Activated CD8-positive, alpha-beta memory T cell treated with anti-CD3 and anti-CD28 coated beads, Interleukin-2, amount 10 ng/mL, durations not matched to agents 7 days and 5 days (primary cell): ENCODE measurements at regions not wholly inside any gene's neighbourhood (a gene's known extent, or its start where the extent isn't known, plus 50 kb on each side); places are given as distances from the start of the nearest gene placed in this dataset.

ENCODE experiments used
- ATAC-seq: fragments of 150-1000 bp; cut with Tn5 transposase; one replicate; pipeline ENCODE4 v1.10.0; 2021; ENCODE audit warnings: moderate library complexity
- CTCF ChIA-PET: fragments of 350-600 bp; sonication (Branson Sonifier 250); formaldehyde crosslinking; loops from one replicate; lab custom pipeline; 2021; ENCODE audit warnings: antibody characterized with exemption; lab: Charles Lee
- DNase-seq: peaks from one replicate; pipeline ENCODE4 v3.0.0-alpha.2; 2020
- H3K27ac Mint-ChIP-seq: one replicate; pipeline ENCODE4 v1.8.0; 2021; ENCODE audit warnings: mild to moderate bottlenecking, mixed read lengths
- H3K27me3 Mint-ChIP-seq: one replicate; pipeline ENCODE4 v1.8.0; 2021; ENCODE audit warnings: mixed read lengths
- H3K36me3 Mint-ChIP-seq: one replicate; pipeline ENCODE4 v1.8.0; 2021; ENCODE audit warnings: mild to moderate bottlenecking, mixed read lengths
- H3K4me1 Mint-ChIP-seq: one replicate; pipeline ENCODE4 v1.8.0; 2021; ENCODE audit warnings: mixed read lengths
- H3K4me3 Mint-ChIP-seq: one replicate; pipeline ENCODE4 v1.8.0; 2021; ENCODE audit warnings: mild to moderate bottlenecking, moderate library complexity, mixed read lengths
- H3K9me3 Mint-ChIP-seq: one replicate; pipeline ENCODE4 v1.8.0; 2022; ENCODE audit warnings: low read depth, mixed read lengths

- ATAC-seq (no peak), DNase-seq (no peak)
- H3K4me3 Mint-ChIP-seq: no peak overlapping the region
- peaks cover 7% of the 10 kb centered on the region for H3K36me3 Mint-ChIP-seq
- CTCF ChIA-PET: interaction anchor here (0.9 to 3.0 kb wide), 7 partner anchors 9 to 1190 kb away, joined by 3 to 13 read pairs (median 6); no protein-coding TSS in a partner anchor
- no peak overlapping the region for H3K27ac Mint-ChIP-seq
- H3K9me3 Mint-ChIP-seq: peaks cover 12% of the 10 kb centered on the region
- no peaks in the 10 kb centered on the region for H3K27me3 Mint-ChIP-seq
- H3K4me1 Mint-ChIP-seq: peaks cover 2% of the 10 kb centered on the region
Observed at GRCh38 chr1:222454186-222454585, 93.7 kb downstream of the HHIPL2 start.

GRCh38 chr1:222452031-222452430, 95.9 kb downstream of the HHIPL2 start:
- CTCF ChIA-PET: interaction anchor here (1.1 to 1.5 kb wide), 2 partner anchors 9 to 14 kb away, joined by 3 read pairs; no protein-coding TSS in a partner anchor
- peaks cover 2% of the 10 kb centered on the region for H3K9me3 Mint-ChIP-seq

DNA sequence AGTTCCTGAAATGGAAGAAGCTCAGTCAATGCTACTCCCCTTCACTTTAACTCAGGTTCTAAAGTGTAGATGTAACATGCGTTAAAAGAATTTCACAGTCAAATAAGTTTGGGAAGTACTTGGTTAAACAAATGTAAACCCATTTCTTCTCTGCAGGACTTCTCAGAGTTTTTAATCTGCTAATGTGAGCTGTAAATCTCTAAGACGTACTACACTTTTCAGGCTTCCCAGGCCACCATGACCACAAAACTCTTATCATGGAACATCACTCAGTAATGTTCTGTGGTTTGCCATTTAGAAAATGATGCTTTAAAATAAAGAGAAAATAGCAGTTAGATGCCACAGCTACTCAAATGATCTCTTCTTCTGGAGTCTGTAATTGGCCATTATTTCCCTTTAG, 104.3 kb downstream of the HHIPL2 start:
- ATAC-seq: no peak

More at GRCh38 chr1:222452031-222452430, 95.9 kb downstream of the HHIPL2 start:
- Mint-ChIP-seq H3K4me1 (peaks cover 2% of the 10 kb centered on the region), H3K27ac (no peak overlapping the region), H3K36me3 (no peaks in the 10 kb centered on the region), H3K27me3 (no peaks in the 10 kb centered on the region), H3K4me3 (no peak overlapping the region)
- ATAC-seq: no peak
- DNase-seq: no peak

DNA sequence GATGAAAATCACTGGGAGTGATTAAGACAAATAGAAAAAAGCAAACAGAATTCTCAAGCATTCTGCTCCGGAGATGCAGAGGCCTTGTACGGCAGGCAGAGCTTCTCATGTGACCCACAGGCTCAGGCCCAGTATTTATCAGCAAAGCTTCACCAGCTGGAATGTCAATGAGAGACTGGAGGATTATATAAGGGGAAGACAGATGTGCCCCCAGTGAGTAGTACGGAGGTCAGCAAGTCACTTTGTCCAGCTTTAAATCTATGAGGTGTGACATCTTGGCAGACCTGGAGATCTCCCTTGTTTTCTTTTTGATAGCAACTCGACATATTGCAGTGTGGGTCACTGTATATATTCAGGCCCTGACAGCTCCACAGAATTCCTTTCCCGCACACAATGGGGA, 106.8 kb downstream of the HHIPL2 start:
- H3K4me1 Mint-ChIP-seq: no peaks in the 10 kb centered on the region
- no peak for ATAC-seq
- no peak for DNase-seq
- H3K4me3 Mint-ChIP-seq: no peak overlapping the region
- CTCF ChIA-PET: interaction anchor here (1.2 kb wide), 1 partner anchor 14 kb away, joined by 3 read pairs; no protein-coding TSS in a partner anchor
- no peaks in the 10 kb centered on the region for H3K9me3 Mint-ChIP-seq
- H3K27ac Mint-ChIP-seq: no peak overlapping the region
- H3K36me3 Mint-ChIP-seq: no peaks in the 10 kb centered on the region
- H3K27me3 Mint-ChIP-seq: no peaks in the 10 kb centered on the region

More for the DNA sequence above, 104.3 kb downstream of the HHIPL2 start:
- Mint-ChIP-seq H3K36me3 (no peaks in the 10 kb centered on the region), H3K27ac (no peak overlapping the region), H3K4me3 (no peak overlapping the region), H3K4me1 (no peaks in the 10 kb centered on the region), H3K27me3 (no peaks in the 10 kb centered on the region), H3K9me3 (no peaks in the 10 kb centered on the region)
- no peak for DNase-seq
- CTCF ChIA-PET: interaction anchor here (0.8 kb wide), 1 partner anchor 9 kb away, joined by 3 read pairs; no protein-coding TSS in a partner anchor

- no peak for ATAC-seq
- Mint-ChIP-seq H3K4me3 (no peak overlapping the region), H3K4me1 (peaks cover 17% of the 10 kb centered on the region), H3K36me3 (peaks cover 4% of the 10 kb centered on the region), H3K27ac (no peak overlapping the region), H3K9me3 (peaks cover 2% of the 10 kb centered on the region), H3K27me3 (no peaks in the 10 kb centered on the region)
- CTCF ChIA-PET: no interaction called here
- DNase-seq: no peak
Observed at GRCh38 chr1:222424826-222425225, 123.1 kb downstream of the HHIPL2 start.

DNA sequence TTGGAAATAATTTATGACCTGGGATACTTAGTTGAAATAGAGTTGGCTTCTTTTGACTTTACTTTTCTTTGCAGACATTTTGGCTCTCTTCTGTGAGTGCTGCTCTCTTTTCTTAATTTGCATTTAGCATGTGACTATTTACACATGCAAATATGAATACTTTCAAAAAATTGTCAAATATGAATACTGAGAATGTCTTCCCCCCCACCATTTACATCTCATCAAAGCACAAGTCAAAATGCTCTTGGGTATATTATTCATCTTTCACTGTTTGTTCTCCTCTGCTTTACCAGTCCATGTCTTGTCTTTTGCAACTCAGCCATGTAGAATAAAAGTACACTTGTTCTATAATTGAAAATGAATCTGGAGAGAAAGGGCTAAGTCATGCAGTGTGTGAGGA, 126.5 kb downstream of the HHIPL2 start:
- Mint-ChIP-seq H3K4me3 (no peak overlapping the region), H3K4me1 (peaks cover 24% of the 10 kb centered on the region), H3K9me3 (no peaks in the 10 kb centered on the region), H3K36me3 (peaks cover 7% of the 10 kb centered on the region), H3K27ac (no peak overlapping the region), H3K27me3 (no peaks in the 10 kb centered on the region)
- ATAC-seq: no peak
- no peak for DNase-seq
- CTCF ChIA-PET: no interaction called here

DNA sequence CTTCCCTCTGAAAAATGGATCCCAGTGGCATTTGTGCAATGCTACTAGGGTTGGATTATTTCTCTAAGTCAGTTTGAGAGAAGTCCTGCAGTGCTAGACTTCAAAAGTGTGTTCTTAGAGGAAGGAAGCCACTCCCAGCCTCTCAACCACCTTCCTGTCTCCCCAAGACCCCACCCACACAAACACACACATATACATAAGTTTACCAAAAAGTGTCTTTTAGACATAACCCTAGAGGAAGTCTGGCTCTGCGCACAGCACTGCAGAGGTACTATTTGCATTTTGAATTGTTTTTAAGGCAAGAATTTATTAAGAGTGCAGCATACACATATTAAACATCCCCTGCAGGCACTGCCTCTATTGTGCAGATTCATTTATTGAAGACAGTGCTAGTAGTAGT, 127.3 kb downstream of the HHIPL2 start:
- Mint-ChIP-seq H3K36me3 (peaks cover 7% of the 10 kb centered on the region), H3K9me3 (no peaks in the 10 kb centered on the region), H3K27ac (peak overlapping the region; percentile 53), H3K27me3 (no peaks in the 10 kb centered on the region), H3K4me1 (peaks cover 24% of the 10 kb centered on the region), H3K4me3 (no peak overlapping the region)
- ATAC-seq (peak; percentile 70), DNase-seq (peak; percentile 45)
- CTCF ChIA-PET: no interaction called here

- DNase-seq: no peak
- H3K4me1 Mint-ChIP-seq: peaks cover 24% of the 10 kb centered on the region
- H3K27ac Mint-ChIP-seq: no peak overlapping the region
- no peaks in the 10 kb centered on the region for H3K27me3 Mint-ChIP-seq
- no peak for ATAC-seq
- CTCF ChIA-PET: no interaction called here
- H3K36me3 Mint-ChIP-seq: peaks cover 7% of the 10 kb centered on the region
- H3K9me3 Mint-ChIP-seq: no peaks in the 10 kb centered on the region
- H3K4me3 Mint-ChIP-seq: no peak overlapping the region
Observed at GRCh38 chr1:222418654-222419053, 129.2 kb downstream of the HHIPL2 start.

- CTCF ChIA-PET: interaction anchor here (1.3 kb wide), 1 partner anchor 39 kb away, joined by 5 read pairs; no protein-coding TSS in a partner anchor
- Mint-ChIP-seq H3K4me1 (peaks cover 24% of the 10 kb centered on the region), H3K4me3 (peak overlapping the region; percentile 42), H3K36me3 (peaks cover 5% of the 10 kb centered on the region), H3K9me3 (no peaks in the 10 kb centered on the region), H3K27me3 (no peaks in the 10 kb centered on the region), H3K27ac (peak overlapping the region; percentile 47)
- ATAC-seq: no peak
- DNase-seq: no peak
Observed at GRCh38 chr1:222417264-222417663, 130.6 kb downstream of the HHIPL2 start.

DNA sequence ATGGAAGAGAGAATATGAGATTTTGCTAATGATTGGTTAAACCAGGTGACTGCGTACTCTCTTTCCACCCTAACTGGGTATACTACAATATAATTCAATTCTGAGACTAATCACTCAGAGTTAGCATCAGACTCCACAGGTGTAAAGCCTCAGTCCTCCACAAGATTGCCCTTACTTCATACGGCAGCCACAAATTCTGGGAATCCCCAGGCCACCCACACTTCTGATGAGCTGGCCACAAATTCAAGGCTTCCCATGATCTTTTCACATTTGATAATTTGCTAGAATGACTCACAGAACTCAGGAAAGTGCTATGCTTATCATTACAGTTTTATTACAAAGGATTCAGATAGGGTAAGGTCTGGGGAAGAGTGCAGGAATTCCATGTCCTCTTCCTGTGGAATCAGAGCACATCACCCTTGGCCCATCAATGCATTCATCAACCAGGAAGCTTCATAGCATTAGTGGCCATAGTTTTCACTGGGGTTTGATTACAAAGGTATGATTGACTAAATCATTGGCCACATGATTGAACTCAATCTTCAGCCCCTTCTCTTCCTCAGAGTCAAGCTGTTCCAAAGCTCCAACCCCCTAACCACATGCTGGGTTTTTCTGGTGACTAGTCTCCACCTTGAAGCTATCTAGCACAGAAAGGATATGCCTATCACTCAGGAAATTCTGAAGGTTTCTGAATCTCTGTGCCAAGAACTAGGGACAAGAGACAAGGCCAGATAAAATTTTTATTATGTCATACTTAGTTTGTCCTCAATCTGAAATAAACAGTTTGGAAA, 131.7 kb downstream of the HHIPL2 start:
- Mint-ChIP-seq H3K4me1 (peaks cover 20% of the 10 kb centered on the region), H3K36me3 (peaks cover 5% of the 10 kb centered on the region), H3K27me3 (no peaks in the 10 kb centered on the region), H3K4me3 (no peak overlapping the region), H3K27ac (no peak overlapping the region), H3K9me3 (no peaks in the 10 kb centered on the region)
- ATAC-seq (no peak), DNase-seq (no peak)
- CTCF ChIA-PET: interaction anchor here (1.3 kb wide), 1 partner anchor 40 kb away, joined by 5 read pairs; no protein-coding TSS in a partner anchor

- CTCF ChIA-PET: no interaction called here
- no peak for DNase-seq
- H3K27me3 Mint-ChIP-seq: no peaks in the 10 kb centered on the region
Observed at GRCh38 chr1:222415441-222415840, 132.5 kb downstream of the HHIPL2 start.

GRCh38 chr1:222413991-222414549, 133.8 kb downstream of the HHIPL2 start:
- Mint-ChIP-seq H3K4me1 (peaks cover 6% of the 10 kb centered on the region), H3K36me3 (peaks cover 2% of the 10 kb centered on the region), H3K27ac (no peak overlapping the region), H3K9me3 (no peaks in the 10 kb centered on the region), H3K27me3 (no peaks in the 10 kb centered on the region), H3K4me3 (no peak overlapping the region)
- ATAC-seq (no peak), DNase-seq (no peak)
- CTCF ChIA-PET: no interaction called here

More at GRCh38 chr1:222415441-222415840, 132.5 kb downstream of the HHIPL2 start:
- no peak overlapping the region for H3K27ac Mint-ChIP-seq
- ATAC-seq: no peak
- peaks cover 13% of the 10 kb centered on the region for H3K4me1 Mint-ChIP-seq
- peaks cover 5% of the 10 kb centered on the region for H3K36me3 Mint-ChIP-seq
- H3K4me3 Mint-ChIP-seq: no peak overlapping the region
- H3K9me3 Mint-ChIP-seq: no peaks in the 10 kb centered on the region

DNA sequence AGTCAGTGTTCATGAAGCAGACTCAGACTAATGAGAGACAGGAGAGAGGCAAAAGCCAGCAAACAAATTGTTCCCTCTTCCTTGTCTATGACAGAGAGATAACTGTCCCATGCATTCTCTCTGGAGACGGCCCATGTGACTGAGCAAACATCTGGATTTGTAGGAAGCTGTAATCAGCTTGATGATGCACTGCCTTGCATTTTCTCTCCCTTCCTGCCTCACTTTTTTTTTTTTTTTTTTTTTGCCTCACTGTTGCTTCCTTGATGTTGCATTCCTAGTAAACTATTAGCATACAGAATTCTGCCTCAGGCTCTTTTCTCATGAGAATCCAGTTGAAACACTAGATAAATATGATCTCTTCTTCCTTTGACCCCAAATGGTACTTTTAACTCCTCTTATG, 134.5 kb downstream of the HHIPL2 start:
- Mint-ChIP-seq H3K27me3 (no peaks in the 10 kb centered on the region), H3K9me3 (no peaks in the 10 kb centered on the region), H3K4me3 (no peak overlapping the region), H3K36me3 (no peaks in the 10 kb centered on the region), H3K4me1 (peaks cover 6% of the 10 kb centered on the region), H3K27ac (no peak overlapping the region)
- CTCF ChIA-PET: no interaction called here
- DNase-seq (no peak), ATAC-seq (no peak)

- CTCF ChIA-PET: no interaction called here
- no peak overlapping the region for H3K4me3 Mint-ChIP-seq
- H3K4me1 Mint-ChIP-seq: no peaks in the 10 kb centered on the region
- no peak overlapping the region for H3K27ac Mint-ChIP-seq
- DNase-seq: no peak
- H3K9me3 Mint-ChIP-seq: no peaks in the 10 kb centered on the region
- no peak for ATAC-seq
- no peaks in the 10 kb centered on the region for H3K36me3 Mint-ChIP-seq
- H3K27me3 Mint-ChIP-seq: peaks cover 9% of the 10 kb centered on the region
Observed at GRCh38 chr1:222404710-222405109, 143.2 kb downstream of the HHIPL2 start.
